ENCODE measurements at regions not wholly inside any gene's neighbourhood (a gene's known extent, or its start where the extent isn't known, plus 50 kb on each side); places are given as distances from the start of the nearest gene placed in this dataset.
A peak's percentile ranks its signal among the peaks of the same experiment; 100 is the strongest.

DNA sequence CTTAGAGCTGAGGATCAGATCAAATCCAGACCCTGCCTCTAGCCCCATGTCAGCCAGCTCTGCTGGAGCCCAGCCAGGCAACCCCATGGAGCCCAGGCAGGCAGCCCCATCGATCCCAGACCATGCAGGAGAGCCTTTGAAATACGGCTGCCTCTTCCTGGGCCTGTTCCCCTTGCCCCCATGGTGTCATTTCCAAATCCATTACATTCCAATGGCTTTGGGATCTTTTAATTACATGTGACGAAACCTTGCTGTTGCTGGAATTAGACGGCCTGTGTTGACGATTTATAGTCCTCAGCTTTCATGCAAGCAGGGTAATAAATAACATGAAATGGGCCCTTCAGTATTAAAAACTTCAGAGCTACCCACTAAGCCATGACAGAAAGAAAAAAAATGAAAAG, 75.8 kb upstream of the SLC14A2 start:
- DNase-seq (no peak), ATAC-seq (ENCODE audit: low read depth in 2 of 2) (no peak)
- Mint-ChIP-seq H3K4me3 (no peak overlapping the region), H3K36me3 (peaks cover 0 to 14% of the 10 kb centered on the region in 2 donors), H3K27ac (no peak overlapping the region), H3K4me1 (no peaks in the 10 kb centered on the region), H3K27me3 (peaks cover 11 to 31% (median 18%) of the 10 kb centered on the region in 3 donors), H3K9me3 (peaks cover 5 to 22% (median 12%) of the 10 kb centered on the region in 7 donors)

DNA sequence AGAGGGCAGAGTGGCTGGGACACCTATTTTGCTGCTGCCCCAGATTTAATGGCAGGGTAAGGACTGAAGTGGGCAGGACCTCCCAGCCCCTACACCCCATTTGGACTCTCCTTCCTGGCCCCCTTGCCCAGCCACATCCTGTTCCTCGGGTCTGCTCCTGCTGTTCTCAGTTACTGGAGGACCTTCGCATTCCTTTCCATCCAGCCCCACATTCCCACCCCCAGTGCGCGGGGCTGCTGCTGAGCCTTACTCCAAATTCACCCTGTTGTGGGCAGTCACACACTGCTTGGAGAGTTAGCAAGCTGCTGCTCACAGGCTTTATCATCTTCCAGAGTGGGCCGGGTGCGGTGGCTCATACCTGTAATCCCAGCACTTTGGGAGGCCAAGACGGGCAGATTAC, 75.2 kb upstream of the SLC14A2 start:
- DNase-seq (no peak), ATAC-seq (ENCODE audit: low read depth in 2 of 2) (no peak)
- peaks cover 0 to 14% of the 10 kb centered on the region in 2 donors for H3K36me3 Mint-ChIP-seq
- no peaks in the 10 kb centered on the region for H3K4me1 Mint-ChIP-seq
- no peak overlapping the region for H3K4me3 Mint-ChIP-seq
- H3K9me3 Mint-ChIP-seq = peaks cover 5 to 22% (median 12%) of the 10 kb centered on the region in 7 donors
- peaks cover 11 to 25% (median 18%) of the 10 kb centered on the region in 3 donors for H3K27me3 Mint-ChIP-seq
- no peak overlapping the region for H3K27ac Mint-ChIP-seq

GRCh38 chr18:45541421-45541820, 73.9 kb upstream of the SLC14A2 start:
- Mint-ChIP-seq H3K4me1 (no peaks in the 10 kb centered on the region), H3K27me3 (peaks cover 6 to 12% (median 8%) of the 10 kb centered on the region in 3 donors), H3K36me3 (peaks cover 0 to 14% of the 10 kb centered on the region in 2 donors), H3K4me3 (no peak overlapping the region), H3K27ac (no peak overlapping the region), H3K9me3 (peaks cover 5 to 22% (median 7%) of the 10 kb centered on the region in 7 donors)
- DNase-seq = no peak
- no peak for ATAC-seq (ENCODE audit: low read depth in 2 of 2)

DNA sequence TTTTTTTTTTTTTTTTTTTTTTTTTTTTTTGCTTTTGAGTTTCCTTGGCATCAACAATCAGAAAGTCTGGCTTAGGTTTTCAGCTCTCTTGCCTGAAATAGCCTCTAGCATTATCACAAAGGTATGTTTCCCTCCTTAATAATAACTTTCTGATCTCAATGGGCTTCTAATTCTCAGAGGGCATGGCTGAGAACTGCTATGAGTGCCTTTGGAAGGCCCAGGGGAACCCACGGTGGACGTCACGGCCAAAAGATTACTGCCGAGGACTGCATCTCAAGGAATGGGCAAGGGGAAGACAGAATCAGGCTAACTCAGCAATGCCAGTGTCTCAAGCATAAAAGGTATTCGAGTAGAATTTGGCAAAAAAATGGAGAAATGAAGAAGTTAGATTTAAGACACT, 73.2 kb upstream of the SLC14A2 start:
- DNase-seq (no peak), ATAC-seq (ENCODE audit: low read depth in 2 of 2) (no peak)
- no peaks in the 10 kb centered on the region for H3K4me1 Mint-ChIP-seq
- peaks cover 3 to 7% (median 6%) of the 10 kb centered on the region in 3 donors for H3K27me3 Mint-ChIP-seq
- no peak overlapping the region for H3K27ac Mint-ChIP-seq
- peak overlapping the region in 1 of 8 donors; percentile 76 for H3K4me3 Mint-ChIP-seq
- peaks cover 0 to 13% of the 10 kb centered on the region in 2 donors for H3K36me3 Mint-ChIP-seq
- peaks cover 5 to 21% (median 7%) of the 10 kb centered on the region in 7 donors for H3K9me3 Mint-ChIP-seq

DNA sequence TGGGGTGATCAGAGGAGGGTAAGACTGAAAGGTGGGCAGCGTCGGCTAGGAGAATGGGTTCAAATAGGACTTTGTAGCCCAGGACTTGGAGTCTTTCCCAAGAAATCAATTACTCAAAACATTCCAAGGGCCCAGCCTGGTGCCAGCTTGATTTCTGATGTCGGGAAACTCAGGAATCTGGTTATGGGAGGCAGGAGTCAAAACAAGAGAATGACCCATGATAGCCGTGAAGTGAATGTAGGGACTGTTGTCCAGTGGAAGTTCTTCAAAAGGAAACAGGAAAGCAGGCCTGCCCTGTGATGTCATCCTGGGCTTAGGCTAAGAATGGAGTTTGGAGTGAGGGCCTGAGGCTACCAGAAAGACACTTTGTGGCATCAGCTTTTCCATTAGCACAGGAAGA, 67.4 kb upstream of the SLC14A2 start:
- Mint-ChIP-seq H3K27me3 (peaks cover 0 to 33% (median 16%) of the 10 kb centered on the region in 3 donors), H3K4me1 (peaks cover 0 to 6% (median 0%) of the 10 kb centered on the region in 3 donors), H3K9me3 (peaks cover 0 to 4% (median 0%) of the 10 kb centered on the region in 7 donors), H3K36me3 (no peaks in the 10 kb centered on the region), H3K27ac (peak overlapping the region in 1 of 6 donors; percentile 35), H3K4me3 (no peak overlapping the region)
- ATAC-seq (ENCODE audit: low read depth in 2 of 2) (no peak), DNase-seq (no peak)

GRCh38 chr18:45548614-45549013, 66.7 kb upstream of the SLC14A2 start:
- Mint-ChIP-seq H3K27me3 (peaks cover 6 to 33% (median 16%) of the 10 kb centered on the region in 3 donors), H3K4me1 (peaks cover 0 to 6% (median 0%) of the 10 kb centered on the region in 3 donors), H3K36me3 (no peaks in the 10 kb centered on the region), H3K27ac (no peak overlapping the region), H3K9me3 (peaks cover 0 to 4% (median 0%) of the 10 kb centered on the region in 7 donors), H3K4me3 (no peak overlapping the region)
- ATAC-seq (ENCODE audit: low read depth in 2 of 2) (no peak), DNase-seq (no peak)

- peak overlapping the region in 1 of 6 donors; percentile 76 for H3K27ac Mint-ChIP-seq
- H3K4me3 Mint-ChIP-seq = no peak overlapping the region
Observed at GRCh38 chr18:45549290-45549689, 66.0 kb upstream of the SLC14A2 start.

DNA sequence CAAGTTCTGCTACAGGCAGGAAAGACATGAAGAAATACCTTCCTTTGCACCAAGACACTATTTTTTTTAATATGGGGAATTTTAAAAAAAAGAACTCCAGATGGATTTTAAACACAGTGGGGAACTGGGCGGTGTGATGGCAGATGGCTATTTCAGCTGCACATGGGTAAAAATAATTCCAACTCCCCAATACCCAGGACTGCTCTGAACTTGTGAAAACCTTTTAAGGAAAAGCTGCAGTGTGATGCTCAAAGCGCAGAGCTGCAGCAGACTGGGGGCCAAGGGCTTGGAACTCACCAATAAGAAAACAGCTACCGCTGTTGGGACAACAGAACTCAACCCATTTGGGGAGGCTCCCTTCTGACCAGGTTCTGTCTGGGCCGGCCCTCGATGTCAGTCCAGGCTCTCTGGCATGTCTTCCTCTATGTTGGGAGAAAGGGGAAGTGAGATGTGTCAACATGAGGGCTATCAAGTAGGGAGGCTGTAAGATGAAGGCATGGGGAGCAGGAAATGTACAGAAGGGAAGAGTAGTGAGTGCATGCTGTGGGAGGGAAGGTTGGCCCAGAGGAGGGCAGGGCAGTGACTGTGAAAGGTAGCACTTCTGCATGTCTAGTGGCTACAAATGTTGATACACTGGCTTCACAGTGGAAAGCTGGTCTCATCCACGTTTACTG, 64.0 kb upstream of the SLC14A2 start:
- no peaks in the 10 kb centered on the region for H3K36me3 Mint-ChIP-seq
- peaks cover 0 to 6% (median 0%) of the 10 kb centered on the region in 3 donors for H3K4me1 Mint-ChIP-seq
- DNase-seq (no peak), ATAC-seq (ENCODE audit: low read depth in 2 of 2) (no peak)
- peaks cover 0 to 5% (median 0%) of the 10 kb centered on the region in 7 donors for H3K9me3 Mint-ChIP-seq
- no peak overlapping the region for H3K4me3 Mint-ChIP-seq
- H3K27me3 Mint-ChIP-seq = peaks cover 6 to 33% (median 16%) of the 10 kb centered on the region in 3 donors
- H3K27ac Mint-ChIP-seq = no peak overlapping the region

More at GRCh38 chr18:45549290-45549689, 66.0 kb upstream of the SLC14A2 start:
- ATAC-seq (ENCODE audit: low read depth in 2 of 2) (no peak), DNase-seq (no peak)
- Mint-ChIP-seq H3K27me3 (peaks cover 6 to 33% (median 16%) of the 10 kb centered on the region in 3 donors), H3K4me1 (peaks cover 0 to 6% (median 0%) of the 10 kb centered on the region in 3 donors), H3K9me3 (peaks cover 0 to 5% (median 0%) of the 10 kb centered on the region in 7 donors), H3K36me3 (no peaks in the 10 kb centered on the region)

GRCh38 chr18:45553723-45554388, 61.4 kb upstream of the SLC14A2 start:
- DNase-seq = no peak
- Mint-ChIP-seq H3K4me1 (peaks cover 0 to 6% (median 0%) of the 10 kb centered on the region in 3 donors), H3K9me3 (peaks cover 0 to 5% (median 0%) of the 10 kb centered on the region in 7 donors), H3K4me3 (no peak overlapping the region), H3K36me3 (no peaks in the 10 kb centered on the region), H3K27ac (no peak overlapping the region), H3K27me3 (peaks cover 6 to 23% (median 8%) of the 10 kb centered on the region in 3 donors)
- no peak for ATAC-seq (ENCODE audit: low read depth in 2 of 2)

DNA sequence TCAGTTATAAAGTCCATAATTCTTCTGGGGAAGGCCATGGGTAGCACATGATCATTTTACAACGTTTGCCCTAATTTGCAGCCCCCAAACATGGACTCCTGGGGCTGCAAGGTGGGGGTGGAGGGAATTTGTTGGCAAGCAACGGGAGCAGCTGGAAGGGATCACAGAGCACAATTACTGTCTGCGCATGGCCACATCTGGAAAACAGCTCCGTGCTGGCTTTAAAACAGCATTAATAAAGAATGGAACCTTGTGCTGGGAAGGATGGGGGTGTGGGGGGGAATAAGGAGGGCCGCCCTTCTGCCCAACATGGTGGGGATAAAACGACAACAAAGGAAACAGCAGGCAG, 60.9 kb upstream of the SLC14A2 start:
- Mint-ChIP-seq H3K27me3 (peaks cover 6 to 23% (median 8%) of the 10 kb centered on the region in 3 donors), H3K36me3 (no peaks in the 10 kb centered on the region), H3K27ac (no peak overlapping the region), H3K4me1 (peaks cover 0 to 6% (median 0%) of the 10 kb centered on the region in 3 donors), H3K9me3 (peaks cover 0 to 5% (median 0%) of the 10 kb centered on the region in 7 donors), H3K4me3 (no peak overlapping the region)
- no peak for ATAC-seq (ENCODE audit: low read depth in 2 of 2)
- no peak for DNase-seq

- H3K4me3 Mint-ChIP-seq = no peak overlapping the region
Observed at GRCh38 chr18:45556222-45556621, 59.1 kb upstream of the SLC14A2 start.

DNA sequence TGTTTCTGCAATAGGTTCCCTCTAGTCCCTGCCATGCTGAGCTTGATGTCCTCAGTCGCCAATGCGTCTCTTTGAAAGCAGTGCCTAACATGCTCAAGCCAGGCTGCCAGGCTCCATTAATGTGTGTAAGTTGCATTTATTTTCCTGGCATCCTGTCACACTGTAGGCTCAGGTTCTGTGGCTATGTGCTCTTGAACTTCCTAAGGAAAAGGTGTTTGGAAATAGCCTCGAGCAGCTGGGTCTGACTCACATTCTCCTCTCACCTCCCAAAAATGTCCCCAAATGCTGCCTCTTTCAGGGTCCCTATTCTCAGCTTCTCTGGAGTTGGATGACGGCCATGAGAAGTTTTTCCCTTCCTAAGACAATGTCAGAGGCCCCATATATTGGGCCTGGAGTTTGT, 58.0 kb upstream of the SLC14A2 start:
- Mint-ChIP-seq H3K9me3 (peaks cover 0 to 4% (median 0%) of the 10 kb centered on the region in 7 donors), H3K27ac (no peak overlapping the region), H3K4me1 (peaks cover 0 to 2% (median 0%) of the 10 kb centered on the region in 3 donors), H3K36me3 (no peaks in the 10 kb centered on the region), H3K27me3 (peaks cover 0 to 7% (median 6%) of the 10 kb centered on the region in 3 donors), H3K4me3 (no peak overlapping the region)
- no peak for ATAC-seq (ENCODE audit: low read depth in 2 of 2)
- DNase-seq = no peak

More at GRCh38 chr18:45556222-45556621, 59.1 kb upstream of the SLC14A2 start:
- Mint-ChIP-seq H3K4me1 (peaks cover 0 to 6% (median 0%) of the 10 kb centered on the region in 3 donors), H3K36me3 (no peaks in the 10 kb centered on the region), H3K27ac (no peak overlapping the region), H3K9me3 (peaks cover 0 to 4% (median 0%) of the 10 kb centered on the region in 7 donors), H3K27me3 (peaks cover 0 to 10% (median 6%) of the 10 kb centered on the region in 3 donors)
- ATAC-seq (ENCODE audit: low read depth in 2 of 2) (no peak), DNase-seq (no peak)

GRCh38 chr18:45557779-45558178, 57.5 kb upstream of the SLC14A2 start:
- no peak overlapping the region for H3K4me3 Mint-ChIP-seq
- H3K9me3 Mint-ChIP-seq = peaks cover 0 to 2% (median 0%) of the 10 kb centered on the region in 7 donors
- DNase-seq (no peak), ATAC-seq (ENCODE audit: low read depth in 2 of 2) (no peak)
- no peak overlapping the region for H3K27ac Mint-ChIP-seq
- no peaks in the 10 kb centered on the region for H3K4me1 Mint-ChIP-seq
- H3K27me3 Mint-ChIP-seq = peaks cover 0 to 6% (median 2%) of the 10 kb centered on the region in 3 donors
- no peaks in the 10 kb centered on the region for H3K36me3 Mint-ChIP-seq

- H3K27me3 Mint-ChIP-seq = no peaks in the 10 kb centered on the region
- no peaks in the 10 kb centered on the region for H3K4me1 Mint-ChIP-seq
- no peak overlapping the region for H3K27ac Mint-ChIP-seq
- DNase-seq (no peak), ATAC-seq (ENCODE audit: low read depth in 2 of 2) (no peak)
- H3K36me3 Mint-ChIP-seq = no peaks in the 10 kb centered on the region
- H3K4me3 Mint-ChIP-seq = no peak overlapping the region
- peaks cover 0 to under 1% (median 0%) of the 10 kb centered on the region in 7 donors for H3K9me3 Mint-ChIP-seq
Observed at GRCh38 chr18:45559258-45559657, 56.0 kb upstream of the SLC14A2 start.
